GM12891 (cell line): ENCODE measurements at regions not wholly inside any gene's neighbourhood (a gene's known extent, or its start where the extent isn't known, plus 50 kb on each side); places are given as distances from the start of the nearest gene placed in this dataset.

Experiments used
- POLR2A ChIP-seq: IDR thresholded peaks from 2 replicates; pipeline ENCODE4 v1.6.1; 2011; ENCODE audit warnings: low read depth, low read length, control low read depth
- POLR2AphosphoS5 ChIP-seq: IDR thresholded peaks from 2 replicates; pipeline ENCODE4 v1.6.1; 2011; ENCODE audit warnings: low read depth, low read length, control low read depth
- POU2F2 ChIP-seq: IDR thresholded peaks from 2 replicates; pipeline ENCODE4 v1.6.1; 2011; ENCODE audit warnings: low read depth, mild to moderate bottlenecking, control low read depth, low read length, moderate library complexity
- SPI1 ChIP-seq: IDR thresholded peaks from 2 replicates; pipeline ENCODE4 v1.6.1; 2011; ENCODE audit warnings: low read depth, low read length, control low read depth
- TAF1 ChIP-seq: IDR thresholded peaks from 2 replicates; pipeline ENCODE4 v1.6.1; 2011; ENCODE audit warnings: low read depth, low read length, control low read depth

DNA sequence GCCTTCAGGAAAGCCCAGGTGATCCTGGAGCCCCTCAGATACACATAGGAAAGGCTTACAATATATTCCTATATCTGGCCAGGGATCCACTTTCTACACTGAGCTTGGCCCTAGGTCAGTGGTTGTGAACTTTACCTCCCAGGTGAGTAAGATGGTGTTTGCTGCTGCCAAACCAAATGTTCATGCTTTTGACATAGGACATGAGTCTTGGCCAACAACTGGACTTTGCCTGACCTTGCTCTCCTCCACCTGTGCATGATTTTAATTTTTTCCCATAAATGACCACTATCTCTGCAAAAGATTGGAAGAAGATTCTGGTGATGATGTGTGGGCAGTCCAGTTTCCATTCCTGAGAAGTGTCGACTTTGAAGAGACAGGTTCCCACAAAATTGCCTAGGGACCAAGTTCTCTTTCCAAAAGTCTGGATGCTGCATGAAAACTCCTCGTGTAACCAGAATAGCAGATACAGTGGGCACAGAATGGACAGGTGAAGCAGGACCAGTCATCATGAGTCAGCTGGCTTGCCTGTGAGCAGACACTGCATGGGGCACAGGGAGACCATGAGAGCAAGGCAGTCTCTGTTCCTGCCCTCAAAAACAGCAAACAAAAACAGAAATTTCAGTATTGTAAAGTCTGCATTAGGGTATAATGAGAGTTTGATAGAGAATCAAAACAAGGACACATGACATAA, 226.4 kb upstream of the MON1B start:
- TF ChIP-seq POLR2A (no peak), SPI1 (no peak), TAF1 (no peak), POLR2AphosphoS5 (no peak), POU2F2 (no peak)
